22Rv1 (cell line): ENCODE measurements at regions not wholly inside any gene's neighbourhood (a gene's known extent, or its start where the extent isn't known, plus 50 kb on each side); places are given as distances from the start of the nearest gene placed in this dataset.

Experiments used
- ZFX ChIP-seq: fragments of 450-650 bp; IDR thresholded peaks from 2 replicates; pipeline ENCODE4 v1.6.1; 2017; ENCODE audit warnings: antibody characterized with exemption, borderline replicate concordance
- TF ChIP-seq, protein P1 (sequence below): fragments of 450-650 bp; IDR thresholded peaks from 2 replicates; pipeline ENCODE4 v1.5.1; 2017; ENCODE audit warnings: mild to moderate bottlenecking

DNA sequence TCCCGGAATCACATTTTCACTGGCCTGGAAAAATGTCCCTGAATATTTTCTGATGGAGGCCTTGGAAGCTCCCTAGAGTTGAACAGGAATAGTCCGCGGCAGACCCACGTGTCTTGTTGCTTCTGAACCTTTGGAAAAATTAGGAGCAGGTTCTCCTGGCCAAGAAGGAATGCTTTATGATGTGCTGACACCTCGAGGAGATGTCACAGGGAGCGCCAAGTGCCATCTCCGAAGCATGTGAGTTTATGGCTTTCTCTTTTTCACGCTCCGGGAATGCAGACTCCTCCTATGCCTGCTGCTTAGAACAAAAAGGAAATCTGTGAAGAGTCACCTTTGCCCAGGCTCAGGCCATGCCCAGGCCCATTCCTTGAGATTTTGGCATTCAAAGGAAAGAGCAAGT is 84.6 kb downstream of the BOD1 start:
- no peak for TF ChIP-seq ZFX
- TF ChIP-seq, protein P1, sequence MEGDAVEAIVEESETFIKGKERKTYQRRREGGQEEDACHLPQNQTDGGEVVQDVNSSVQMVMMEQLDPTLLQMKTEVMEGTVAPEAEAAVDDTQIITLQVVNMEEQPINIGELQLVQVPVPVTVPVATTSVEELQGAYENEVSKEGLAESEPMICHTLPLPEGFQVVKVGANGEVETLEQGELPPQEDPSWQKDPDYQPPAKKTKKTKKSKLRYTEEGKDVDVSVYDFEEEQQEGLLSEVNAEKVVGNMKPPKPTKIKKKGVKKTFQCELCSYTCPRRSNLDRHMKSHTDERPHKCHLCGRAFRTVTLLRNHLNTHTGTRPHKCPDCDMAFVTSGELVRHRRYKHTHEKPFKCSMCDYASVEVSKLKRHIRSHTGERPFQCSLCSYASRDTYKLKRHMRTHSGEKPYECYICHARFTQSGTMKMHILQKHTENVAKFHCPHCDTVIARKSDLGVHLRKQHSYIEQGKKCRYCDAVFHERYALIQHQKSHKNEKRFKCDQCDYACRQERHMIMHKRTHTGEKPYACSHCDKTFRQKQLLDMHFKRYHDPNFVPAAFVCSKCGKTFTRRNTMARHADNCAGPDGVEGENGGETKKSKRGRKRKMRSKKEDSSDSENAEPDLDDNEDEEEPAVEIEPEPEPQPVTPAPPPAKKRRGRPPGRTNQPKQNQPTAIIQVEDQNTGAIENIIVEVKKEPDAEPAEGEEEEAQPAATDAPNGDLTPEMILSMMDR, result no peak
